GM19035 (cell line): ENCODE measurements at regions not wholly inside any gene's neighbourhood (a gene's known extent, or its start where the extent isn't known, plus 50 kb on each side); places are given as distances from the start of the nearest gene placed in this dataset.
"Not testable (repeated sequence)": the region's sequence is repeated elsewhere in the genome, so short reads cannot be mapped to it uniquely, and the experiment has no call there.

ENCODE experiments used
- ATAC-seq: cut with Tn5 transposase; IDR thresholded peaks from one replicate; pipeline ENCODE4 v1.9.1; 2021; ENCODE audit not compliant: unreplicated experiment

- not testable (repeated sequence) for ATAC-seq
Observed at GRCh38 chr10:48102410-48103146, 103.0 kb upstream of the FAM25C start.

DNA sequence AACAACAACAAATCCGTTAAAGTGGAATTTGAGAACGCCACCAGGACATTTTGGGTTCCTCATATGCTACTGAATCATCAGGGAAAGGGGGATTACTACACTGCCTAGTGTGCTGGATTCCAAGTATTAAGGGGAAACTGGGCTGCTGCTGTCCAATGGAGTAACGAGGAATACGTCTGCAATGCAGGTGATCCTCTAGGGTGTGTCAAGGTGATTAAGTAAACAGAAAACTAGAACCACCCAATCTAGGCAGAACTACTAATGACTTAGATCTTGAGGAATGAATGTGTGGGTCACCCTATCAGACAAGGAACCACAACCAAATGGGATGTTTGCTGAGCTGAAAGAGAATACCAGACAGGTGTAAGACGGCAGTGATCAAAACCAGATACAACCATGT lies 99.3 kb upstream of the FAM25C start:
- not testable (repeated sequence) for ATAC-seq

GRCh38 chr10:48090706-48091105 lies 91.1 kb upstream of the FAM25C start:
- not testable (repeated sequence) for ATAC-seq

GRCh38 chr10:48088087-48088486 lies 88.5 kb upstream of the FAM25C start:
- not testable (repeated sequence) for ATAC-seq

- ATAC-seq: not testable (repeated sequence)
Observed at GRCh38 chr10:48084446-48084845, 84.9 kb upstream of the FAM25C start.

- not testable (repeated sequence) for ATAC-seq
Observed at GRCh38 chr10:48071228-48071627, 71.6 kb upstream of the FAM25C start.

DNA sequence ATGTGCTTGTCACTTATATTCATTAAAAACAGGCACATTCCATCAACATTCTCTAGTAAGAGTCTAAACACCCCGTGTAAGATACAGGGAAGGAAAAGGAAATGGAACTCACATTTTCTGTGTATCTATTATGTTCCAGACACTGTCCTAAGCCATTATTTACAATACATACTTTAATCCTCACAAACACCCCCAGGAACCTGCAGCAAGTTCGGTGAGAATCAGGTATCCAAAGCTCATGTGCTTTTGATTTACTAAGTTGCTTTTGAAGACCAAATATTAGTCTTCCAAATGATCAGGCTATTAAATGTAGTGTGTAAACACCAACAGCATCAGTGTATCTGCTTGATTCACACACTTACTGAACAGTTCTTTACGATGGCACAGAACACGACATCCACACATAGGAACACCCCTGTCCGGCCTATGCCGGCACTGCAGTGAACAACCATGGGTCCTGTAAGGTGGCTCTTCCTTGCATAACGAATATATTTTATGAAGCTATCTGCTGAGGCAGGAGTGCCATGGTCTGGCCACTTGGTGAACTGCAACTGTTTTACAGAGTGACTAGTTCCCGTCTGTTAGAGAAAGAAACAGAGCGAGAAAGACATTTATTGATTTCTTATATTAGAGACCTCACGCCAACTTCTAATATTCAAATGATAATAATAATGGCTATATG lies 64.5 kb upstream of the FAM25C start:
- peak; percentile 93 for ATAC-seq

DNA sequence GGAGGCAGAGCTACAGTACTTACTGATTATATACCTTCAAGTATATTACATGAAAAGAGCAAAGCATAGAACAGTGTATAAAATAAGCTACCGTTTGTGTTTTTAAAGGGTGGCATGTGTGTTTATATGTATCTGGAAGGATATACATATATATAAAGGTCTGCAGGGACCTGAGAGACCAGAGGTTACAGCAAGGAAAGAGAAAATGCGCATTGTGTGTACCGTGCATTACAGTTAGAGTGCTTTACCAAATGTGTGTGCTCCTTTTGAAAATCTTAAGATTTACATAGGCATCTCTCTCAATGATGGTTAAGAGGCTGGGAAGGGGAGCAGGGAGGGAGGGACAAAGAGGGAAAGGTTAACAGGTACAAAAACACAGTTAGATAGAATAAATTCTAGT lies 55.8 kb upstream of the FAM25C start:
- ATAC-seq: not testable (repeated sequence)
